HG02852 (cell line): ENCODE measurements at regions not wholly inside any gene's neighbourhood (a gene's known extent, or its start where the extent isn't known, plus 50 kb on each side); places are given as distances from the start of the nearest gene placed in this dataset.
"Not testable (repeated sequence)": the region's sequence is repeated elsewhere in the genome, so short reads cannot be mapped to it uniquely, and the experiment has no call there.

Experiments
- ATAC-seq: cut with Tn5 transposase; IDR thresholded peaks from one replicate; pipeline ENCODE4 v1.9.1; 2021; ENCODE audit warnings: mild to moderate bottlenecking, moderate library complexity; ENCODE audit not compliant: unreplicated experiment

GRCh38 chr3:150135287-150135721 lies 164.6 kb upstream of the PFN2 start:
- ATAC-seq, result no peak

DNA sequence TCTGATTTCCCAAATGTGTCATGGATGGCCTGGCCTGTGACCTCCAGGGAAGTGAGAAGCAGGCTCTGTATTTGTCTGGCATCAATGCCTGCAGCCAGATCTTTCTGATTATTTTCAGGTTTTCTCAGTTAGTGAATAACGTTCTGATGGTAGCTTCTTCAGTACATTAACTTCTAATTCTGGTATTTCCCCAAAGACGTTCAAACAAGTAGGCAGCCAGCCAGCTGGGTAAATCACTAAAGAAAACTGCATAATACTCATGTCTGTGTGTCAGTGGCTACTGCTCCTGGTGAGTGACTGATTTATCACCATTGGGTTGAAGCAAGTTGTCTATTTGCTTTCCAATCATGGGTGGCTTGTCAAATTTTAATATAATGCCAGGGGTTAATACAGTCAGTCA lies 162.6 kb upstream of the PFN2 start:
- ATAC-seq, result no peak

DNA sequence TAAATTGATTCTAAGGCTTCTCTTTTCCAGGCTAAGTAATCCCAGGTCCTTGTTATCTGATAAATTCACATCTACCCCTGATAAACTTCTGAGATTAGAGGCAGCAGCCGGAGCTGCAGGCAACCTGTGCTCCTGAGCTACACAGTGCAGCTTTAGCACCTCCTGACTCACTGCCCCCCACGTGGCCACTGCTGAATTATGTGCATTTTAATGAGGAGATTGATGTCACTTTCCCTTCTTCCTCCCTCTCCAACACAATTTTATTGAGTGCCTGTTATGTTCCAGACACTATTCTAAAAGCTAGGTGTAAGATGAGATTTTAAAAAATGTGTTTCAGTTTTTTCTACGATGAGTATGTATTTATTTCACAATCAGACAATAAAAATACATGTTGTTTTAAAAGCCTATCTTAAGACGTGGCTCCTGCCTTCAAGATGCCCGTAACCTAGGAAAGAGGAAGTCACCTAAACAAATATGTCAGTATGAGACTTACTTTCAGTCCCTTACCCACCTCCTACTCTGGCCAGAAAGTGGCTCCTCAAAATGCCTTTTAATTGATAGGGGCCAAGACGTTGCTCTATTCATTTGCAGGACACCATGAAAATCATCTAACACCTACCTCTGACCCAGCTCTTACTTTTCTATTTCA lies 161.5 kb upstream of the PFN2 start:
- no peak for ATAC-seq

DNA sequence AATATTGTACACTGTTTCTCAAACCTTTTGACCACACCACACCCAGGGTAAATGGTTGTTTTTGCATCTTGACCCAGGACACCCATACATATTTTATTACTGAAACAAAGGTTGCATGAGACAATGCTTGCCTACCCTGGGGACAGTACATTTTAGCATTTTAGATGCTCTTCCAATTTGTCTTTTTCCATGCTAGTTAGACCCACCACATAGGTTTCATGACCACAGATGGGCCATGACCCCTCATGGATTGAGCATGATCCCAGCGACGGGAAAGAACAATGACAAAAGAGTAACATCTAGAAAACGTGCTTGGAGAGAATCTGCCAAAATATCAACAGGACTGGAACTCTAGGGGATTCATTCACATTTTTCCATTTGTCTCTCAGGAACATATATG lies 161.0 kb upstream of the PFN2 start:
- ATAC-seq, result no peak

- ATAC-seq, result no peak
Observed at GRCh38 chr3:150130404-150131100, 159.9 kb upstream of the PFN2 start.

- no peak for ATAC-seq
Observed at GRCh38 chr3:150129166-150129565, 158.5 kb upstream of the PFN2 start.

- ATAC-seq, result no peak
Observed at GRCh38 chr3:150128126-150128525, 157.4 kb upstream of the PFN2 start.

DNA sequence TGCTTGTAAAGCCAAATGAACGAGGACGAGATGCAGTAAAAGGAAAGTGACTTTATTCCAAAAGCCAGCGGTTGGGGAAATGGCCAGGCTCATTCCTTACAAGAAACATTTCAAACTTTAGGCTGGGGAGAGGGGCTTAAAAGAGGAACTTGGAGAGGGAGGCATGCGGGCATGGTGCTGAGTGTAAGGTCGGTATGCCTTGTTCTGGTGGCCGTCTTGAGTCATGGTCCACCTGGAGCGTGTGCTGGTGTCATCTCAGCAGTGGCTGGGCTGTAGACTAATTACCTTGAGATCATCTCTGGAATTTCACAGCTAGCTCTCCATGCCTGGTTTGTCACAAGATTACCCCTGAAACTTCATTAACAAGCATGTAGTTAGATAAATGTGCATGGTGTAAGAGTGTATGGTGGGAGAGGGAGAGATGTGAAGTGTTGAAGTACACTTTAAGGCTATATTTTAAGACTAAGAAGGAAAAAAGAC lies 156.4 kb upstream of the PFN2 start:
- no peak for ATAC-seq

- no peak for ATAC-seq
Observed at GRCh38 chr3:150124142-150124541, 153.4 kb upstream of the PFN2 start.

- not testable (repeated sequence) for ATAC-seq
Observed at GRCh38 chr3:150123249-150123648, 152.6 kb upstream of the PFN2 start.

GRCh38 chr3:150118219-150118618 lies 147.5 kb upstream of the PFN2 start:
- no peak for ATAC-seq

GRCh38 chr3:150117076-150117475 lies 146.4 kb upstream of the PFN2 start:
- ATAC-seq, result no peak

DNA sequence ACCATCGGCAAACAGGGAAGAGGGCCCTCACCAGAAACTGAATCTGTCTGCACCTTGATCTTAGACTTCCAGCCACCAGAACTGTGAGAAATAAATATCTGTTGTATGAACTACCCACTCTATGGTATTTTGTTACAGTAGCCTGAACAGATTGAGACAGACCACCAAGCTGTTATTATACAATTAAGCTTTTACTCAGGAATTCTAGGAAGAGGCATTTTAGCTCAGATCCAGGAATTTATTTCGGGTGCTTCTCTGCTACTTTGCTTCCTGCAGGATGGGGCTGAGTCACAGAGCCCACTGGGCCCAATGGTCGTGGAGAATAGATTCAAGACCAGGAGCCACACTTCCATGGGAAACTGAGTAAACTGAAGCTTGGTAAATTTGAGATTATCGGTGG lies 145.5 kb upstream of the PFN2 start:
- no peak for ATAC-seq

- peak; percentile 96 for ATAC-seq
Observed at GRCh38 chr3:150114873-150115540, 144.3 kb upstream of the PFN2 start.

- ATAC-seq, result no peak
Observed at GRCh38 chr3:150114273-150114672, 143.6 kb upstream of the PFN2 start.

DNA sequence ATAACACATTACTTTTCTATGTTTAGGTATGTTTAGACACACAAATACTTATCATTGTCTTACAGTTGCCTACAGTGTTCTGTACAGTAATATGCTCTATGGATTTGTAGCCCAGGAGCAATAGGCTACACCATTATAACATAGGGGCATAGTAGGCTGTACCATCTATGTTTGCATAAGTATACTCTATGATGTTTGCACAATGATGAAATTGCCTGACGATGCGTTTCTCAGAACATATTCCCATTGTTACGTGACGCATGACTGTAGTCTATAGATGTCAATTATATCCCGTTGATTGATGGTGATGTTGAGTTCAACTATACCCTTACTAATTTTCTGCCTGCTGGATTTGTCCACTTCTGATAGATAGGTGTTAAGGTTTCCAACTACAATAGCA lies 139.4 kb upstream of the PFN2 start:
- ATAC-seq, result no peak

DNA sequence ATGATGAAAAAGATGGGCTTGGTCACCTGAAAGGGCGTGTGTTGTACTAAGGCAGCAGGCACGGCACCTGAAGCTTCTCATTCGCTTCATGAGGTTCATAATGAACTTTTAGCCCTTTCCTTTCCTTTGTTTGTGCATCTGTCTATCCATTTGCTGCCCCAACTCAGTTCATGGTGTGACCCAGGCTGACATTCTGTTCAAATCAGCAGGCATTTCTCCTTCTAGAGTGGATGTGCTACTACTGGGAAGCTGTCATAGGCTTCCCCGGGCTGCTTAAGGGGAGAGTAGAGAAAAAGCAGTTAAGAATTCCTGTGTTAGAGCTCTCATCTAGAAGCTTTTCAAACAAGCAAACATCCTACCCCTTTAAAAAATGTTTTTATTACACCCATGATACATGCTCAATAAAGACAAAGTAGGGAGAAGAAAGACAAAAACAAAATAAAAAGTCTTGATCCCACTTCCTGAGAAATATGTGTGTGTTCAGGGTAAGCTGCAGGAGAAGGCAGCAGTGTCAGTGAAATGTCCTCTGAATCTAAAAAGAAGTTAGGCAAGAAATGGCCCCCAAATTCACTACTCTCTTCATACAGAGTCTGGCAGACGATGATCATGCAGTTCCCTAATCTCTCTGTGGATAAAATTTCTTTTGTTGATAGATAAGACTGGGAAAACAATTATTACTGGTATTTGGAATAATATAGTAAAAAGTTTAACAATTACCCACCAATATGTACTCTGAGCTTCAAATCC lies 136.9 kb upstream of the PFN2 start:
- no peak for ATAC-seq

- ATAC-seq, result no peak
Observed at GRCh38 chr3:150106740-150107428, 136.2 kb upstream of the PFN2 start.

- ATAC-seq, result no peak
Observed at GRCh38 chr3:150105886-150106612, 135.4 kb upstream of the PFN2 start.

- no peak for ATAC-seq
Observed at GRCh38 chr3:150105025-150105424, 134.3 kb upstream of the PFN2 start.
